ENCODE measurements at regions not wholly inside any gene's neighbourhood (a gene's known extent, or its start where the extent isn't known, plus 50 kb on each side); places are given as distances from the start of the nearest gene placed in this dataset.

- TF ChIP-seq SP2 (tag by site-specific recombination; IDR thresholded peaks at IDR 0.05) (no peak), ZNF777 (tag by site-specific recombination; IDR thresholded peaks at IDR 0.05; ENCODE audit: borderline replicate concordance) (no peak), KLF9 (tag by site-specific recombination; IDR thresholded peaks at IDR 0.05; ENCODE audit: low read depth) (no peak), IKZF3 (tag by site-specific recombination; IDR thresholded peaks at IDR 0.05) (no peak), ZNF658 (tag by site-specific recombination; IDR thresholded peaks at IDR 0.05) (no peak), GFI1B (tag by site-specific recombination; IDR thresholded peaks at IDR 0.05) (no peak)
Observed at GRCh38 chr7:88589927-88590326, 169.6 kb upstream of the ZNF804B start (continued).

- no peaks in the 10 kb centered on the region for H3K4me1 ChIP-seq (ENCODE audit: control insufficient read depth, insufficient read depth, low read length)
- ChIA-PET CTCF (no interaction called here), POLR2A (no interaction called here)
- no peak for TF ChIP-seq ZNF266 (tag by site-specific recombination; IDR thresholded peaks at IDR 0.05; ENCODE audit: low read depth)
- no peak for TF ChIP-seq ZNF560 (tag by site-specific recombination; IDR thresholded peaks at IDR 0.05; ENCODE audit: borderline replicate concordance)
- TF ChIP-seq ZNF146 (tag by site-specific recombination; IDR thresholded peaks at IDR 0.05) = no peak
- no peak for TF ChIP-seq REPIN1 (tag by site-specific recombination; IDR thresholded peaks at IDR 0.05; ENCODE audit: low read depth)
- no peak for TF ChIP-seq ZNF404 (tag by site-specific recombination; IDR thresholded peaks at IDR 0.05)
- H3K36me3 ChIP-seq (ENCODE audit: control insufficient read depth in 2 of 2, insufficient read depth in 1 of 2, low read length in 2 of 2) = no peaks in the 10 kb centered on the region
- H3K27ac ChIP-seq (ENCODE audit: extremely low read depth, low read depth, low read length) = no peak overlapping the region
- no peaks in the 10 kb centered on the region for H3K9me3 ChIP-seq (ENCODE audit: control insufficient read depth, insufficient read depth, low read depth, low read length)
- no peak overlapping the region for H3K4me3 ChIP-seq (ENCODE audit: low read depth, low read length)
Observed at GRCh38 chr7:88586890-88587289, 172.6 kb upstream of the ZNF804B start.

- TF ChIP-seq ZNF19 (tag by site-specific recombination; IDR thresholded peaks at IDR 0.05; ENCODE audit: low read depth) = no peak
- TF ChIP-seq IKZF3 (tag by site-specific recombination; IDR thresholded peaks at IDR 0.05) = no peak
- TF ChIP-seq ZNF549 (tag by site-specific recombination; IDR thresholded peaks at IDR 0.05) = no peak
- TF ChIP-seq ZNF292 (tag by site-specific recombination; IDR thresholded peaks at IDR 0.05; ENCODE audit: borderline replicate concordance, low read depth) = no peak
- TF ChIP-seq ZNF274 (IDR thresholded peaks at IDR 0.05; ENCODE audit: low read length) = no peak
- no peak for TF ChIP-seq ZNF274 (tag by site-specific recombination; IDR thresholded peaks at IDR 0.05; ENCODE audit: borderline replicate concordance)
- no peak for TF ChIP-seq ZSCAN23 (tag by site-specific recombination; IDR thresholded peaks at IDR 0.05)
- TF ChIP-seq ZNF768 (tag by site-specific recombination; IDR thresholded peaks at IDR 0.05) = no peak
- TF ChIP-seq ZNF692 (tag by site-specific recombination; IDR thresholded peaks at IDR 0.05) = no peak
- Histone ChIP-seq H3K4me1 (ENCODE audit: control insufficient read depth, insufficient read depth, low read length) (no peaks in the 10 kb centered on the region), H3K27ac (ENCODE audit: extremely low read depth, low read depth, low read length) (no peak overlapping the region), H3K36me3 (ENCODE audit: control insufficient read depth in 2 of 2, insufficient read depth in 1 of 2, low read length in 2 of 2) (no peaks in the 10 kb centered on the region), H3K4me3 (ENCODE audit: low read depth, low read length) (no peak overlapping the region), H3K9me3 (ENCODE audit: control insufficient read depth, insufficient read depth, low read depth, low read length) (no peaks in the 10 kb centered on the region)
- CTCF ChIA-PET = no interaction called here
- POLR2A ChIA-PET = no interaction called here
Observed at GRCh38 chr7:88586219-88586618, 173.3 kb upstream of the ZNF804B start.

GRCh38 chr7:88576720-88577119 lies 182.8 kb upstream of the ZNF804B start:
- POLR2A ChIA-PET = no interaction called here
- Histone ChIP-seq H3K9me3 (ENCODE audit: control insufficient read depth, insufficient read depth, low read depth, low read length) (no peaks in the 10 kb centered on the region), H3K4me3 (ENCODE audit: low read depth, low read length) (no peak overlapping the region), H3K4me1 (ENCODE audit: control insufficient read depth, insufficient read depth, low read length) (no peaks in the 10 kb centered on the region), H3K36me3 (ENCODE audit: control insufficient read depth in 2 of 2, insufficient read depth in 1 of 2, low read length in 2 of 2) (no peaks in the 10 kb centered on the region), H3K27ac (ENCODE audit: extremely low read depth, low read depth, low read length) (no peak overlapping the region)
- CTCF ChIA-PET = interaction anchor here (1.1 kb wide), 1 partner anchor 10 kb away, joined by 3 read pairs; no protein-coding TSS in a partner anchor
- no peak for TF ChIP-seq ZNF157 (tag by site-specific recombination; IDR thresholded peaks at IDR 0.05)
- TF ChIP-seq FEZF1 (tag by site-specific recombination; IDR thresholded peaks at IDR 0.05) = no peak
- TF ChIP-seq ZNF132 (tag by site-specific recombination; IDR thresholded peaks at IDR 0.05; ENCODE audit: borderline replicate concordance) = no peak
- no peak for TF ChIP-seq ZNF302 (tag by site-specific recombination; IDR thresholded peaks at IDR 0.05; ENCODE audit: low read depth)
- no peak for TF ChIP-seq GLI4 (tag by site-specific recombination; IDR thresholded peaks at IDR 0.05)
- no peak for TF ChIP-seq ZNF416 (tag by site-specific recombination; IDR thresholded peaks at IDR 0.05)
- no peak for TF ChIP-seq ZNF423 (tag by site-specific recombination; IDR thresholded peaks at IDR 0.05)
- no peak for TF ChIP-seq BCL6B (tag by site-specific recombination; IDR thresholded peaks at IDR 0.05)
- TF ChIP-seq WT1 (tag by site-specific recombination; IDR thresholded peaks at IDR 0.05) = no peak
